ENCODE measurements at regions not wholly inside any gene's neighbourhood (a gene's known extent, or its start where the extent isn't known, plus 50 kb on each side); places are given as distances from the start of the nearest gene placed in this dataset.
A peak's percentile ranks its signal among the peaks of the same experiment; 100 is the strongest.

DNA sequence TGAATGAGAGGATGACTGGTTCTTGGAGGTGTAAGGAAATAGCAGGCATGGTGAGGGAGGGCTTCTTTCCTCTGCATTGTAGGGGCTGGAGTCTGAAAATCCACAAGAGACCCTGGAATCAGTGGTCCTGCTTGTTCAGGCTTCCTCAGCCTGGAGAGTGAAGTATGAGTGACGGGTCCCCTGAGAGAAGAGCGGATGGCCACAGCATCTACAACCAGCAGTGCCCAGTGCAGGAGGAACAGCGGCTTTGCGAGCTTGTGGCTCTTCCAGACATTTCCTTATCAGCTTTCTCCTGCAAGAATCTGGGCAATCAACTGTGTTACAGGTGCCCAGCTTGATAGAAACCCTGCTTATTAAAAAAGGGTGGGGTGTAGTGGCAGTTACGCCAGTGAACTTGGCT is 97.0 kb upstream of the HES1 start:
- TF ChIP-seq, protein P1, sequence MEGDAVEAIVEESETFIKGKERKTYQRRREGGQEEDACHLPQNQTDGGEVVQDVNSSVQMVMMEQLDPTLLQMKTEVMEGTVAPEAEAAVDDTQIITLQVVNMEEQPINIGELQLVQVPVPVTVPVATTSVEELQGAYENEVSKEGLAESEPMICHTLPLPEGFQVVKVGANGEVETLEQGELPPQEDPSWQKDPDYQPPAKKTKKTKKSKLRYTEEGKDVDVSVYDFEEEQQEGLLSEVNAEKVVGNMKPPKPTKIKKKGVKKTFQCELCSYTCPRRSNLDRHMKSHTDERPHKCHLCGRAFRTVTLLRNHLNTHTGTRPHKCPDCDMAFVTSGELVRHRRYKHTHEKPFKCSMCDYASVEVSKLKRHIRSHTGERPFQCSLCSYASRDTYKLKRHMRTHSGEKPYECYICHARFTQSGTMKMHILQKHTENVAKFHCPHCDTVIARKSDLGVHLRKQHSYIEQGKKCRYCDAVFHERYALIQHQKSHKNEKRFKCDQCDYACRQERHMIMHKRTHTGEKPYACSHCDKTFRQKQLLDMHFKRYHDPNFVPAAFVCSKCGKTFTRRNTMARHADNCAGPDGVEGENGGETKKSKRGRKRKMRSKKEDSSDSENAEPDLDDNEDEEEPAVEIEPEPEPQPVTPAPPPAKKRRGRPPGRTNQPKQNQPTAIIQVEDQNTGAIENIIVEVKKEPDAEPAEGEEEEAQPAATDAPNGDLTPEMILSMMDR (conservative IDR thresholded peaks at IDR 0.05; ENCODE audit: control insufficient read depth, insufficient read depth, low read depth, low read length): no peak

GRCh38 chr3:194040516-194041273 is 95.3 kb upstream of the HES1 start:
- H3K4me3 ChIP-seq (ENCODE audit: control insufficient read depth, low read depth, low read length): no peak overlapping the region
- TF ChIP-seq, protein P1 (conservative IDR thresholded peaks at IDR 0.05; ENCODE audit: control insufficient read depth, insufficient read depth, low read depth, low read length): no peak
- DNase-seq (ENCODE audit: low read depth): no peak

More for the DNA sequence above, 97.0 kb upstream of the HES1 start:
- DNase-seq (ENCODE audit: low read depth): no peak
- no peak overlapping the region for H3K4me3 ChIP-seq (ENCODE audit: control insufficient read depth, low read depth, low read length)

DNA sequence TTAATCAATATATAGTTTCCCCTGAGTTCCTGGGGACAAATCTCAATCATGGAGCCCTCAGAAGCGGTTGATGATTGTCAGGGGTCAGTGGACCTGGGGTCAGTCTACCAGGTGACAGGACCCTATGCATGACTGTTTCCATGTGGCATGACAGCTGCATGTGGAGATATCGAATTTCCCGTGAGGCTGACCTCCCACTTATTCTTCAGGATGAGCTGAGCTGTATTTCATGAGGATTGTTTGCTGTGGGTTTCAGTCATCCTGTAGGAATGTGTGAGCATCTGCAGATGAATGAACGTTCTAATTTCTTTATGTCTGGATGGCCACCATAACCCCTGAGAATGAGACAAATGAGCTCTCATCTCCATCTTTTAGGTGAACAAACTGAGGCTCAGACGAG is 93.0 kb upstream of the HES1 start:
- no peak overlapping the region for H3K4me3 ChIP-seq (ENCODE audit: control insufficient read depth, low read depth, low read length)
- TF ChIP-seq, protein P1 (conservative IDR thresholded peaks at IDR 0.05; ENCODE audit: control insufficient read depth, insufficient read depth, low read depth, low read length): no peak
- DNase-seq (ENCODE audit: low read depth): peak; percentile 87

GRCh38 chr3:194043516-194043915 is 92.4 kb upstream of the HES1 start:
- H3K4me3 ChIP-seq (ENCODE audit: control insufficient read depth, low read depth, low read length): no peak overlapping the region
- TF ChIP-seq, protein P1 (conservative IDR thresholded peaks at IDR 0.05; ENCODE audit: control insufficient read depth, insufficient read depth, low read depth, low read length): no peak
- peak; percentile 69 for DNase-seq (ENCODE audit: low read depth)

DNA sequence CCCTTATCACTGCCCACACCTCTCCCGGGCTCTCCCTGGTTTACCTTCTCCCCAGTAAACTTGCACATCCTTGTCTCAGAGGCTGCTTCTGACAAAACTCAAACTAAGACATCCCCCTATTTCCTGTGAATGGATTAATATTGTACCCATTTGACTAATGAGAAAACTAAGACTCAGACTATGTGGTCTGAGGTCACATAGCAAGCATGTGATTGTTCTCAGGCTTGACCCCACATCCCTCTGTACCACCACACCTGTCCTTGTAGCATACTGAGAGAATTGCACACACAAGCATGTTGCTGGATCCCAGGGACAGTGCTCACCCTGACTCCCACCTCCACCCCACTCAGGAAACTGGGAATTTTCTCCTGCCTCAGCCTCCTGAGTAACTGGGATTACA is 90.7 kb upstream of the HES1 start:
- TF ChIP-seq, protein P1 (conservative IDR thresholded peaks at IDR 0.05; ENCODE audit: control insufficient read depth, insufficient read depth, low read depth, low read length): no peak
- no peak for DNase-seq (ENCODE audit: low read depth)

GRCh38 chr3:194045919-194046318 is 90.0 kb upstream of the HES1 start:
- TF ChIP-seq, protein P1 (conservative IDR thresholded peaks at IDR 0.05; ENCODE audit: control insufficient read depth, insufficient read depth, low read depth, low read length): no peak
- no peak for DNase-seq (ENCODE audit: low read depth)
- H3K4me3 ChIP-seq (ENCODE audit: control insufficient read depth, low read depth, low read length): no peak overlapping the region

More for the DNA sequence above, 90.7 kb upstream of the HES1 start:
- H3K4me3 ChIP-seq (ENCODE audit: control insufficient read depth, low read depth, low read length): no peak overlapping the region

All from fibroblast of mammary gland (primary cell).